ENCODE measurements at regions not wholly inside any gene's neighbourhood (a gene's known extent, or its start where the extent isn't known, plus 50 kb on each side); places are given as distances from the start of the nearest gene placed in this dataset.

DNA sequence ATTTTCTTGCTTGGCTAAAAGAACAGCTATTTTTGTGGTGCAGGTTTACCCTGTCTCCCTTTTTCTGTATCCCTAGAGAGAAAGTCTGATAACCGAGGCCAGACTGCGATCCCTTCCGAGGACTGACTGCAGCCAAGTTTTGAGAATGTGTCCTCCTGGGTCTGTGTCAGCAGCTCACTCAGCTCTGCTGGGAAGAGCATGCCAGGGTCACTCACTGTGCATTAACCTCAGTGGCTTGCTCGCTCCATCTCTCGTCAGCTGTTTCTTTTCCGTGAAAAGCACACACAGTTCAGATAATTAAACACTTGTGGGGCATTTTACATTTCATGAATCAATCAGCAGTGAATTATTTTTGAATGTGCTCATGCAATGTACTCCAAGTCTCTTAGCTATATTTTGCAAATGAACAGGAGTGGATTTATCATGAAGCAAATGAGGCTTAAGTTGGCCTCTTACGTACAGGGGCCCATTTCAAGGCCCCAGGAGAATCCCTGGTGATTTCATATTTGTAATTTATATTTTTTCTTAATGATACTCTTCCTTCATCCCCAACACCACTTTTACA, 252.1 kb downstream of the SMARCA2 start:
- H3K4me3 Mint-ChIP-seq: no peak overlapping the region
- Histone ChIP-seq H3K4me1 (ENCODE audit: insufficient read depth, low read length) (no peaks in the 10 kb centered on the region), H3K9me3 (ENCODE audit: control insufficient read depth in 1 of 2, insufficient read depth in 1 of 2, low read length in 2 of 2) (peaks cover 0 to 5% of the 10 kb centered on the region in 2 experiments), H3K36me3 (ENCODE audit: insufficient read depth, low read length) (no peaks in the 10 kb centered on the region), H3K27ac (ENCODE audit: low read depth in 1 of 2, low read length in 2 of 2) (no peak overlapping the region), H3K4me3 (ENCODE audit: low read length) (no peak overlapping the region), H3K27me3 (ENCODE audit: control insufficient read depth in 1 of 2, insufficient read depth in 2 of 2, low read length in 2 of 2) (peaks cover 0 to 2% of the 10 kb centered on the region in 2 experiments)
- intact Hi-C loops (cut with DNase I, micrococcal nuclease): no loop called here
- POLR2A ChIA-PET: no interaction called here
- CTCF ChIA-PET: no interaction called here
- no peak for DNase-seq
- ATAC-seq (ENCODE audit: poor library complexity): no peak
- H3K27ac Mint-ChIP-seq: no peak overlapping the region
- H3K9me3 Mint-ChIP-seq: no peaks in the 10 kb centered on the region
- no peaks in the 10 kb centered on the region for H3K36me3 Mint-ChIP-seq (ENCODE audit: low read depth)
- peaks cover 7% of the 10 kb centered on the region for H3K27me3 Mint-ChIP-seq
- H3K4me1 Mint-ChIP-seq (ENCODE audit: low read depth): no peaks in the 10 kb centered on the region
- TF ChIP-seq, protein P1, sequence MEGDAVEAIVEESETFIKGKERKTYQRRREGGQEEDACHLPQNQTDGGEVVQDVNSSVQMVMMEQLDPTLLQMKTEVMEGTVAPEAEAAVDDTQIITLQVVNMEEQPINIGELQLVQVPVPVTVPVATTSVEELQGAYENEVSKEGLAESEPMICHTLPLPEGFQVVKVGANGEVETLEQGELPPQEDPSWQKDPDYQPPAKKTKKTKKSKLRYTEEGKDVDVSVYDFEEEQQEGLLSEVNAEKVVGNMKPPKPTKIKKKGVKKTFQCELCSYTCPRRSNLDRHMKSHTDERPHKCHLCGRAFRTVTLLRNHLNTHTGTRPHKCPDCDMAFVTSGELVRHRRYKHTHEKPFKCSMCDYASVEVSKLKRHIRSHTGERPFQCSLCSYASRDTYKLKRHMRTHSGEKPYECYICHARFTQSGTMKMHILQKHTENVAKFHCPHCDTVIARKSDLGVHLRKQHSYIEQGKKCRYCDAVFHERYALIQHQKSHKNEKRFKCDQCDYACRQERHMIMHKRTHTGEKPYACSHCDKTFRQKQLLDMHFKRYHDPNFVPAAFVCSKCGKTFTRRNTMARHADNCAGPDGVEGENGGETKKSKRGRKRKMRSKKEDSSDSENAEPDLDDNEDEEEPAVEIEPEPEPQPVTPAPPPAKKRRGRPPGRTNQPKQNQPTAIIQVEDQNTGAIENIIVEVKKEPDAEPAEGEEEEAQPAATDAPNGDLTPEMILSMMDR (IDR thresholded peaks at IDR 0.05): no peak

- no peaks in the 10 kb centered on the region for H3K36me3 ChIP-seq (ENCODE audit: insufficient read depth, low read length)
- intact Hi-C loops (cut with DNase I, micrococcal nuclease): no loop called here
- no peaks in the 10 kb centered on the region for H3K4me1 Mint-ChIP-seq (ENCODE audit: low read depth)
Measured at GRCh38 chr9:2269778-2270177, 254.6 kb downstream of the SMARCA2 start.

DNA sequence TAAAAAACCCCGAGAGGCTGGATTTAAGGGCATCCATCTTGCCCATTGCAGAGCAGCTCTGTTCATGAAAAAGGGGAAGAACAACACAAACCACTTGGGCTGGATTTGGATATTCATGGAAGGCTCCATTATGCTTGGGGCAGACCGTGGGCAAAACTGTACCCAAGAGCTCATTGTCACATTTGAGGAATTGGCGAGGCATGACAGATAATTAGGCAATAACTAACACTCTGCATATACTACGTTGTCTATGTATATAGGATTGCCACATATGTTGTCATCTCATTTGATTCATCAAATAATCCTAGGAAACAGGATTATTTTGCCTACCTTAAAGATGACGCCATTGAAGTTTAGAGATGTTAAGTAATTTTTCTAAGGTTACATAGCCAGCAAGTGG, 255.4 kb downstream of the SMARCA2 start:
- Mint-ChIP-seq H3K27me3 (peaks cover 12% of the 10 kb centered on the region), H3K36me3 (ENCODE audit: low read depth) (no peaks in the 10 kb centered on the region), H3K9me3 (no peaks in the 10 kb centered on the region), H3K4me1 (ENCODE audit: low read depth) (no peaks in the 10 kb centered on the region), H3K4me3 (no peak overlapping the region), H3K27ac (no peak overlapping the region)
- H3K36me3 ChIP-seq (ENCODE audit: insufficient read depth, low read length): no peaks in the 10 kb centered on the region
- ChIA-PET POLR2A (no interaction called here), CTCF (interaction anchor here (1.4 kb wide), 1 partner anchor 10 kb away, joined by 3 read pairs; no protein-coding TSS in a partner anchor)
- no peaks in the 10 kb centered on the region for H3K9me3 ChIP-seq (ENCODE audit: control insufficient read depth in 1 of 2, insufficient read depth in 1 of 2, low read length in 2 of 2)
- ATAC-seq (ENCODE audit: poor library complexity): no peak
- H3K4me3 ChIP-seq (ENCODE audit: low read length): no peak overlapping the region
- DNase-seq: peak in 2 of 14 experiments; percentile 8 to 12
- intact Hi-C loops (cut with DNase I, micrococcal nuclease): no loop called here
- H3K4me1 ChIP-seq (ENCODE audit: insufficient read depth, low read length): no peaks in the 10 kb centered on the region
- TF ChIP-seq, protein P1 (IDR thresholded peaks at IDR 0.05): no peak
- no peak overlapping the region for H3K27ac ChIP-seq (ENCODE audit: low read depth in 1 of 2, low read length in 2 of 2)
- peaks cover 0 to 2% of the 10 kb centered on the region in 2 experiments for H3K27me3 ChIP-seq (ENCODE audit: control insufficient read depth in 1 of 2, insufficient read depth in 2 of 2, low read length in 2 of 2)

More at GRCh38 chr9:2269778-2270177, 254.6 kb downstream of the SMARCA2 start:
- TF ChIP-seq, protein P1 (IDR thresholded peaks at IDR 0.05): no peak
- H3K27ac Mint-ChIP-seq: no peak overlapping the region
- H3K27me3 Mint-ChIP-seq: peaks cover 12% of the 10 kb centered on the region
- Histone ChIP-seq H3K27me3 (ENCODE audit: control insufficient read depth in 1 of 2, insufficient read depth in 2 of 2, low read length in 2 of 2) (peaks cover 0 to 2% of the 10 kb centered on the region in 2 experiments), H3K4me3 (ENCODE audit: low read length) (no peak overlapping the region), H3K27ac (ENCODE audit: low read depth in 1 of 2, low read length in 2 of 2) (no peak overlapping the region), H3K9me3 (ENCODE audit: control insufficient read depth in 1 of 2, insufficient read depth in 1 of 2, low read length in 2 of 2) (no peaks in the 10 kb centered on the region), H3K4me1 (ENCODE audit: insufficient read depth, low read length) (no peaks in the 10 kb centered on the region)
- no peak for ATAC-seq (ENCODE audit: poor library complexity)
- no peaks in the 10 kb centered on the region for H3K9me3 Mint-ChIP-seq
- DNase-seq: no peak
- H3K4me3 Mint-ChIP-seq: no peak overlapping the region
- CTCF ChIA-PET: interaction anchor here (1.4 kb wide), 1 partner anchor 10 kb away, joined by 3 read pairs; no protein-coding TSS in a partner anchor
- no peaks in the 10 kb centered on the region for H3K36me3 Mint-ChIP-seq (ENCODE audit: low read depth)
- POLR2A ChIA-PET: no interaction called here

All from CD4-positive, alpha-beta T cell (primary cell).